HG03442 (cell line): ENCODE measurements at regions not wholly inside any gene's neighbourhood (a gene's known extent, or its start where the extent isn't known, plus 50 kb on each side); places are given as distances from the start of the nearest gene placed in this dataset.
"Not testable (repeated sequence)": the region's sequence is repeated elsewhere in the genome, so short reads cannot be mapped to it uniquely, and the experiment has no call there.

Source experiments
- ATAC-seq: cut with Tn5 transposase; IDR thresholded peaks from one replicate; pipeline ENCODE4 v1.9.1; 2021; ENCODE audit warnings: mild to moderate bottlenecking, moderate library complexity; ENCODE audit not compliant: unreplicated experiment

GRCh38 chr2:14952400-14952963 is 320.0 kb downstream of the LRATD1 start:
- no peak for ATAC-seq

- ATAC-seq = no peak
Observed at GRCh38 chr2:14960686-14961324, 328.3 kb downstream of the LRATD1 start.

DNA sequence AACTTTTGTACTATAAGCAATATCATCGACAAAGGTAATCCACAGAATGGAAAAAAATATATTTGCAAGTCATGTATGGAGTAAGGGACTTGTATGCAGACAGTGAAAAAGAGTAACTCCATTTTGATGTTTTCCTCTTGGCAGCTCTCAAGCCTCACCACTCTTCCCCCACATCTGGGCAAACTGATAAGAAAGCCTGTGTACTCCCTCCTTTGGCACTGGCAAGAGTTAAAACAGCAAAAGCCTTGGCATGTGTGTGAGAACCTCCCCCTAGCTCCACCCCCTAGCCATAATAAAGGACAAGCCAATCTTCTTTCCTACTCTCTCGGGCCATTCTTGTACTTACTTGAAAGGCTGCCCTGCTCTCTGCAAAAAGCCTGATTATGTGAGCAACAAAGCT is 335.2 kb downstream of the LRATD1 start:
- no peak for ATAC-seq

DNA sequence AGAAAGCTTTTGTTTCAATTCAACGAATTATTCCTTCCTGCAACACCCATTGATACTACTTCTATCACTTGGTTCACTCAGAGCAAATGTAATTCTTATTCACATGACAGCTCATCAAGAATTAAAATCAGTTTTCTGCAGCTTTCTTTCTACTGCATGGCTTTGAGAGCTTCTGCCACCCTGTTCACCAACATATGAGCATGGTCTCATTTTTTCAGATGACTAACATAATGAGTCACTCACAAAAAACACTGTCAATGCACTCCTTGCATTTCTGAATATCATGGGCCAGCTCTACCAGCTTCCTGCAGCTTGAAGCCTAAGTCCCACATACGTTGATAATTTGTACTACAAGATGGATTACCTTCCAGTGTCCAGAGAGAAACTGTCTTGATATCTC is 342.9 kb downstream of the LRATD1 start:
- ATAC-seq = no peak

DNA sequence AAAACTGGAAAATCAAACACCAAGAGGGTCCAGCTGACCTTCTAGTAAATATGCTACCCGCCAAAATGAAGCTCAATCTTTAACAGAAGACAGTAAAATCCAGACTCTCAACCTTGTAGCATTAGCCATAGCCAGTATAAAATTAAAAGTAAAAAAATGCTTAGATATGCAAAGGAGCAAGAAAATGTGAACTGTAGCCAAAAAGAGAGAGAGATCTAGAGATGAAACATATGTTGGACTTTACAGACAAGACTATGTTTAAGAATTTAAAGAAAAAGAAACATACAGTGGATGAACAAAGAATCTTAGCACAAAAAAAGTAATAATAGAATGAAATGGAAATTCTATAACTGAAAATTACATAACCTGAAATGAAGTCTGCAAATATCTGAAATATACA is 344.5 kb downstream of the LRATD1 start:
- ATAC-seq = no peak

- no peak for ATAC-seq
Observed at GRCh38 chr2:14978845-14979244, 346.3 kb downstream of the LRATD1 start.

DNA sequence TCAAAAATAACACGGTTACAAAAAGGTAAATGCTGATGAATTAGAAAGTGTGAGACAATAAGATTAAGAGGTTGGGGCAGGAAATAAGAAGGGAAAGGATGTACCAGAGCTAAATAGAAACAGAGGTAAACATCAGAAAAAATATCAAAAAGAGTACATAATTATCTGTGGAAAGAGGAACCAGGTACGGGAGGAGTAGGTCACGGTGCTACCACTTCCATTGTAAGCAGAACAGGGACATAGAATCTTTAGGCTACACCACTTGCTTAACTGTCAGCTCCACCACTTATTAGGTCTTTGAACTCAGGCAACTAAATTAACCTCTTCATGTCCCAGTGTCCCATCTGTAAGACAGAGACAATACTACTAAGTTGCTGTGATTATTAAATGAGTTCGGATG is 350.3 kb downstream of the LRATD1 start:
- ATAC-seq = no peak

DNA sequence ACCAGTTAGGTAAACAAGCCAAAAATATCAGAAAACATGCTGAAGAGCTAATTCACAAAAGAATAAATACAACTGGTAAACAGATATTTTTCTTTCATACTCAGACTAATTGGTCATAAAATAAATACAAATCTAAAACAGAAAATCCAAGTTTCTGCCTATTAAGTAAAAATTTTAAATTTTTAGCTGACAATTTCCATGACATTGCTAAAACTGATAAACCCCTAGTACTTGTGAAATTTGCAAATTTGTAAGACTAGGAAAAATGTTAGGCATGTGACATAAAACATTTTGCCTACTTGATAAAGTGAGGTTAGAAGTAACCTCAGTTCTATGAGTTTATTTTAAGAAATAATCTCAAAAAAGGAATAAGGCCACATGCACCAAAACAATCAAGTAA is 356.1 kb downstream of the LRATD1 start:
- no peak for ATAC-seq

DNA sequence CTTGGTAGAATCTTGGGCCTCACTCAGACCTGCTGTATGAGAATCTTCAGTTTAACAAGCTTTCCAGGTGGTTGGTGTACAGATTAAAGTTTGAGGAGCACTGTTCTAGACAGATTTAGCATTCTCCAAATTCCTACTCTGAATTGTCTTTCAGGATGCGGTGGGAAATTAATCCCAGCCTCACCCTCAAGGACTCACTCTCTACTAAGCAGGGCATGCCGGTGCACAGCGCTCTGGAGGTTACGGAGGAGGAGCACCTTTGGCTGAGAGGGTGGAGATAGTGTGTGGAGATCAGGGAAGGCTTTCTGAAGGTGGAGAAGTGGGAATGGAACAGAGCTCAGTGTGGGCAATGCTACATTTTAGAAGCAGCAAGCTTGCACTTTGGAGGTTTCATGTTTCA is 359.2 kb downstream of the LRATD1 start:
- ATAC-seq = no peak

DNA sequence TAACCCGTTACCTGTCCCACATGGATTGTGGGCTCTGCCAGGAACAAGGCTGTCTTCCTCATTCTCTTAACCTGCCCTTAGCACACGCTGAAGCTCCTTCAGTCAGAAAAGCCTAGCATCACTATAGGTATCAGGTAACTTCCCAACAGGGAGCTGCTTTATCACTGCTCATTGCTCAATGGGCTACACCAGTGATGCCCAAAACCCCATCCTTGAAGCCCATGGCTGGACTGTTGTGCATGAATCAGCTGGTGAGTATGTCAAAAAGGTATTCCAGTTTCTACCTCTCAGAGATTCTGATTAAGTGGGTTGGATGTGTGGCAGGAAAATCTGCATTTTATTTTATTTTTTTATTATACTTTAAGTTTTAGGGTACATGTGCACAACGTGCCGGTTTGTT is 362.2 kb downstream of the LRATD1 start:
- no peak for ATAC-seq

DNA sequence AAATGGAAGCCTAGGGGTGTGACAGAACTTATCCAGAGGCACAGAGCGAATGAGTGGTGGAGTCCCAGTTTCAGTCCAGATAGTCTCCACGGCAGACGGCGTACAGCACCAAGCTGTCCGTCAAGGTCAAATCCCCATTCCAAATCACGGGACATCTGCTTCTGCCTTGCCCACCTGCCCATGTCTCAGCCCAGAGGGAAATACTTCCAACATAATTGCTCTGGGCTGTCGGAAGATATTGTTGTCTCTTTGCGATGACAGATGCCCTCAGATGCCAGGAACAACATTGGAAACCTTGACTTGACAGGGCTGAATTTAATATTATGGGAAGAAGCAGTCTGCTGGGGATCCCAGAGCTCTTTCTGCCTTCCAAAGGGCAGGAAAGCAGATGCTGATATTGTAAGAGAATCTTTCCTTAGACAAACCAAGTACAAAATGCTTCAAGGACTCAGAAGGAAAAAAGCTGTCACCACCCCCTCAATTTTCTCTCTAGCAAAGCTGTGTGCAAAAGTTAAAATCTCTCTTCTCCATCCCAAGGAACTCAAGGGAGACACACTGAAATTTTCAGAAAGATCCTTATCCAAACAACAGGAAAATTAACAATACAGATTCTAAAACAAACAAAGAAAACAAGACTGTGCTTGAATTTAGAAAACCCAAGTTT is 364.0 kb downstream of the LRATD1 start:
- ATAC-seq = no peak

GRCh38 chr2:14998546-14998945 is 366.0 kb downstream of the LRATD1 start:
- no peak for ATAC-seq

- no peak for ATAC-seq
Observed at GRCh38 chr2:14999114-14999661, 366.7 kb downstream of the LRATD1 start.

- not testable (repeated sequence) for ATAC-seq
Observed at GRCh38 chr2:15002519-15002918, 370.0 kb downstream of the LRATD1 start.

DNA sequence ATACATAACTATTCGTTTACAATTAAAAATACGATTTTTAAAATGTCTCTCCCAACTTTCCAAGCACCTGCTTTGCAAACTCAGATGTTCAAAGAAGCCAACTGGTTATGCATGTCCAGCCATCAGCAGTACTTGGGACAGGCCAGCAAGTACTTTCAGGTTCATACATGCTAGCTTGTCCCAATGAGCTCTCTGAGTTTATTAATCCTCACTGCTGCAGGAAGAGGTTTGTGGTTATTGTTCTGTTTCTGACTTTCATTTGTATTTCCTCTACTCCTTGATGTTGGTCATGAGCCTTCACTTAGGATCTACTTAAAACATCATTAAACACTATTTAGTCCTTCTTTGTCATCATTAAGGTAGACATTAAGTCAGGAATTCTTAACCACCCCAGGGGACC is 374.1 kb downstream of the LRATD1 start:
- peak; percentile 52 for ATAC-seq

DNA sequence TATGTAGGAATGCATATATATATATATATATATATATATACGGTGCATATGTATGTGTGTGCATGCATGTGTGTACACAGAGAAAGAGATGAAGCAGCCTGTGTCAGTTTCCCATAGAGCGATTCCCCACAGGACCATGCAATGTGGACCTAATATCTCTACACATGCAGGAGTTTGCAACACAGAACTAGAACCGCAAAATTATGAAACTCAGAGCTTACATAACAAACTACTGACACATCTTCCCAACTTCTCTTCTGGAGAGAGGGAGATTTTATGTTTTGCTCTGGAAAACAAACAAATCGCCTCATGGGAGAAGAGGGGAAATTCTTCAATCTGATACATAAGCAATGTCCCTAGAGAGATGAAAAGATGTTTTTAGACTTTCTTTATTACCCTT is 377.2 kb downstream of the LRATD1 start:
- ATAC-seq = no peak

DNA sequence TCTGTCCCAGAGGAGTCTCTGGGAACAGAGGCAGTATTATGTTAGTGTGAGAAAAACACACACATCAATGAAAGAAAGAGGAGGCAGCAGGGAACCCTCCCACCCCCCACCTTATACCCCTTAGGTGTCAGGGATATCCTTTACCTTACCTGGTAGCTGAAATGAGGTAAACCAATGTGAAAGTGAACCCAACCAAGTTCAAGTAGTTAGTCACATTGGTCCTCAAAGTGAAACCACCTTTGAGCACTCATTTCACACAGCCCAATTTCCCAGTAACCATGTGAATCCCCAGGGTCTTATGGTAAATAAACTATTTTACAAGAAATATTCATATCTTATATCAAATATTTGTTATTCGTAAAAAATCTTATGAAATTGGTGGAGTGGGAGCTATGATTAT is 377.8 kb downstream of the LRATD1 start:
- ATAC-seq = no peak

DNA sequence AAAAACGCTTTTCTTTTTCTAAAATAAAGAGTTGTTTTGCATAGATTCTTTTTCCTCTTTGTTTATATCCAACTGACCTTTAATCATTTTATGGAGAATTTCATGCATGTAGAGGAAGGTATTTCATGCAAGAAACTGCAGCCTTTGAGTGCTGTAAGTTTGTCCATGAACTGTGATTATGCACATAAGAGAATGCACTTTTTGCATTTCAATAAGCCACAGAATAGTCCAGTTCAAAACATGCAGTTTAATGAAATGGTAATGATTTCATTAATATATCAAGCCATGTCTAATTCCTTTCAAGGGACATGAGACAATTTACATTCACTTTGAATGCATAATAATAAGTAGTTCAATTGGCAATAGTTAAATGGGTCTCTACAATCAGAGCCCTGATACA is 386.3 kb downstream of the LRATD1 start:
- ATAC-seq = no peak

DNA sequence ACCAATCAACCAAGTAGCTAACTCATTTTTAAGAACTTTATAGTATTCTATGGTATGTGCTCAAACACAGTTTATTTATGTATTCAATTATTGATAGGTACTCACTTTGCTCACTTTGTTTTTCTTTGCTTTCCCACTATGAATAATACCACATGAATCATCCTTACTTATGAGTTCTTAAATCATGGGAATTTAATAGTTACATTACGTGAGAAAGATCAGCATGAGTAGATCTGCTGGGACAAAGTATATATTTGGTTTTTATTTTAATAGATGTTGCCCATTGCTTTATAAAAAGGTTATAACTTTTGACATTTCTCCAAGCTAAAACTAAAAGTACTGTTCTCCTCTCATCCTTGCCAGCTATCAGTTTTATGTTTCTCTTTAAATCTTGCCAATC is 390.7 kb downstream of the LRATD1 start:
- no peak for ATAC-seq

DNA sequence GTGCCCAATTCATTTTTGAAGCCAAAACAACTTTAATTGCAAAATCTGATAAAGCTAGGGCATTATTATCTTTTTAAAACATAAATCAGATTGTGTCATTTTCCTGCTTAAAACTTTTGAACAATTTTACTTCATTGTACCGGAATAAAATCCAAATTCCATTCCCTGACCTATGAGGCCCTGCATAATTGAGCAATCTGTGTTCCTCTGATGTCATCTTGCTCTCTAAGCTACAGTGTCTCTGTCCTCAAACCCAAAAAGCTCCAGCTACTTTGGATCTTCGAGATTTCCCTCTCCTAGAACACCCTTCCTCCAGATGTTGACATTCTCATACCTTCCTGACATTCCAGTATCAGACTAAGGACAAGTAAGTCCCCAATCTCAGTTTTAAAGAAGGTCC is 395.9 kb downstream of the LRATD1 start:
- ATAC-seq = no peak

GRCh38 chr2:15031745-15032240 is 399.3 kb downstream of the LRATD1 start:
- peak; percentile 97 for ATAC-seq

DNA sequence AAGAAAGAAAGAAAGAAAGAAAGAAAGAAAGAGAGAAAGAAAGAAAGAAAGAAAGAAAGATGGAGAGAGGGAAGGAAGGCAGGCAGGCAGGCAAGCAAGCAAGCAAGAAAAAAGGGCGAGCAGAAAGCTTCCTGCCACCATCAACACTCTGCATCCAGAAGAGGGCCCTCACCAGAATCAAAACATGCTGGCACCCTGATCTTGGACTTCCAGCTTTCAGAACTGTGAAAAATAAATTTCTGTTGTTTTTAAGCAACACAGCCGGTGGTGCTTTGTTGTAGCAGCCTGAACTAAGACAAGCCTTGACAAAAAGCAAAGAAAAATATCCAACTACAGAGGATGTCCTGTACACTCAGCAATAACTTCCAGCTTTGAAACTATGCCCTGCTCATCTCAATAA is 401.7 kb downstream of the LRATD1 start:
- ATAC-seq = no peak
